ENCODE measurements at regions not wholly inside any gene's neighbourhood (a gene's known extent, or its start where the extent isn't known, plus 50 kb on each side); places are given as distances from the start of the nearest gene placed in this dataset.

DNA sequence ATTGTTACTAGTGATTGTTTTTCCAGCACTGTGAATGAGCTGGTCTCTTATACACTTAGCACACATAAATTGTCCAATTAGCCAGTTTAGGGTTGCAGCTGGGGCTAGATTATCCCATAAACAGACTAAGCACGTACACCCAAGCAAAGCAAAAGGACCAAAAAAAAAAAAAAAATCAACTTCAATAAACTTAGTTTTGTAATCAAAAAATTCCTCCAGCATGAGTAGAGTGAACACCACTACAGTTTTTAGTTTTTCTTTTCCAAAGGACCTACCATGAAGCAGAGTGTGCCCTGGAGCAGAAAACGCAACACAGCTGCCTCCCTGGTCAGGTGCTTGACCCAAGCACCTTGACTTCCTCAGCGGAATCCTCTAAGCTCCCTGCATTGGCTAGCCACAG is 249.4 kb upstream of the SLC14A2 start:
- Histone ChIP-seq H3K4me1 (peaks cover 0 to 9% of the 10 kb centered on the region in 2 donors), H3K27me3 (no peaks in the 10 kb centered on the region), H3K36me3 (no peaks in the 10 kb centered on the region), H3K9me3 (no peaks in the 10 kb centered on the region), H3K4me3 (replicated peaks in 1 of 3) (no peak overlapping the region), H3K27ac (no peak overlapping the region)
- intact Hi-C loops (cut with DNase I), result no loop called here
- WGBS, 2 donors, result 55 to 77% methylated on average over 3 of the region's 3 CpGs
- no peak for DNase-seq
- TF ChIP-seq CTCF (IDR thresholded peaks at IDR 0.05) (no peak), POLR2A (IDR thresholded peaks at IDR 0.05) (no peak)

GRCh38 chr18:45370255-45371010 is 244.8 kb upstream of the SLC14A2 start:
- H3K27ac ChIP-seq, result no peak overlapping the region
- 74 to 75% methylated on average over 14 of the region's 14 CpGs for WGBS, 2 donors
- H3K4me3 ChIP-seq (replicated peaks in 1 of 3), result no peak overlapping the region
- no peaks in the 10 kb centered on the region for H3K36me3 ChIP-seq
- intact Hi-C loops (cut with DNase I), result no loop called here
- no peaks in the 10 kb centered on the region for H3K27me3 ChIP-seq
- H3K9me3 ChIP-seq, result no peaks in the 10 kb centered on the region
- DNase-seq, result no peak
- peaks cover 0 to 9% of the 10 kb centered on the region in 2 donors for H3K4me1 ChIP-seq
- TF ChIP-seq CTCF (IDR thresholded peaks at IDR 0.05) (no peak), POLR2A (IDR thresholded peaks at IDR 0.05) (no peak)

DNA sequence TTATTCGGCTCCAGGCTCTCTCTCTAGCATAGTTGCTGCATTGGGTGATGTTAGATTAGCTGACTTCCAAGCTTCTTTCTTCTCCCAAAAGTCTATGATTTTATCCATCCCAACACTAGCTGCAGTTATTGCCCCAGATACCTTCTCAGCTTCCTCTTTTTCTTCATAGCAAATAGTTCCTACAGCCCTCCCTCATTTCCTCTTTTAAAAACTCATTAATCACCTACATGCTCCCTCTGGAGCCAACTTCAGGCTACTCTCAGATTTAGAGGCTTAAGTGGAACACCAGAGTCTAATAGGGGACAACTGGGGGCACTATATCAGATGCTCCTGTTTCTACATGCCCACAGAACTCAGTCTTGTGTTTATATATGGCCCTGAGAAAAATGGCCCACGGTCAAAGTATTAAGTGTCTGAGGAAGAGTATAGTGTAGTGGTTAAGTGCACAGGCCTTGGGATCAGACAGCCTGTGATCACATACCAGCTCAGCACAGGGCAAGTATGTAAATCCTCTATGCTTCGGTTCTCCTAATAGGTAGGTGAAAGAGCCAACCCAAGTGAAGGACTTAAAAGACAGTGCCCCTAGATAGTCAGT is 241.9 kb upstream of the SLC14A2 start:
- H3K27ac ChIP-seq, result no peak overlapping the region
- intact Hi-C loops (cut with DNase I), result no loop called here
- WGBS, 2 donors, result 79 to 83% methylated on average over 3 of the region's 3 CpGs
- TF ChIP-seq CTCF (IDR thresholded peaks at IDR 0.05) (no peak), POLR2A (IDR thresholded peaks at IDR 0.05) (no peak)
- H3K9me3 ChIP-seq, result no peaks in the 10 kb centered on the region
- no peaks in the 10 kb centered on the region for H3K27me3 ChIP-seq
- H3K4me3 ChIP-seq (replicated peaks in 1 of 3), result no peak overlapping the region
- DNase-seq, result no peak
- H3K36me3 ChIP-seq, result no peaks in the 10 kb centered on the region
- no peaks in the 10 kb centered on the region for H3K4me1 ChIP-seq

- no peak for DNase-seq
- no peaks in the 10 kb centered on the region for H3K27me3 ChIP-seq
- no peaks in the 10 kb centered on the region for H3K36me3 ChIP-seq
- no peak for TF ChIP-seq POLR2A (IDR thresholded peaks at IDR 0.05)
- no peak for TF ChIP-seq CTCF (IDR thresholded peaks at IDR 0.05)
- H3K9me3 ChIP-seq, result no peaks in the 10 kb centered on the region
- intact Hi-C loops (cut with DNase I), result no loop called here
- no peak overlapping the region for H3K4me3 ChIP-seq (replicated peaks in 1 of 3)
- no peak overlapping the region for H3K27ac ChIP-seq
- H3K4me1 ChIP-seq, result no peaks in the 10 kb centered on the region
These were observed 241.0 kb upstream of the SLC14A2 start for GRCh38 chr18:45374236-45374635.

DNA sequence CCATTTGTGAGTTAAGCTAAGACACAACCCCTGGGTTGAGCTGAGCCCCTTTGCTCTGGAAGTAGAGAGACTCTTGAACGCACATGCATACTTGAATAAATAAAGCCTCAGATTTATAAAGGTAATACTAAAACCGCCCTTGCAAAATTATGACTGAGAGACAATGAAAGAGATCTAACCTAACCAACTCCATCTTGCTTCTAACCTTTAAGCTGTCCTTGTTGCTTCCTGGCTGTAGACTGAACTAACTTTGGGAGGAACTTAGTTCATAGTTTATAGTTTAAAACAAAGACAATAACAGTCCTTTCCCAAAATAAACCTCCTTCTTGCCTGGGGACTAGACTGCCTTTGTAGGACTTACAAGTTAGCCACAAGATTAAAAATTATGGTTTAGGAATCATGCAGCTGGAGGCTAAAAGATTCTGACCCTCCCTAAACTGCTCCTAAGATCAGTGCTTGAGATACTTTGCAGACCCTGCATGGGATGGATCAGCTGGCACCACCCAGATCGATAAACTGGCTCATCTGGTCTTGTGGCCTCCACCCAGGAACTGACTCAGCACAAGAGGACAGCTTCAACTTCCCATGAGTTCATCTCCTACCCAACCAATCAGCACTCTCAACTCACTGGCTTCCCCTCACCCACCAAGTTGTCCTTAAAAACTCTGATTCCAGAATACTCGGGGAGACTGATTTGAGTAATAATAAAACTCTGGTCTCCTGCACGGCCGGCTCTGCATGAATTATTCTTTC is 240.2 kb upstream of the SLC14A2 start:
- DNase-seq, result no peak
- Histone ChIP-seq H3K27me3 (no peaks in the 10 kb centered on the region), H3K4me3 (replicated peaks in 1 of 3) (no peak overlapping the region), H3K27ac (no peak overlapping the region), H3K9me3 (no peaks in the 10 kb centered on the region), H3K36me3 (no peaks in the 10 kb centered on the region), H3K4me1 (no peaks in the 10 kb centered on the region)
- no peak for TF ChIP-seq POLR2A (IDR thresholded peaks at IDR 0.05)
- intact Hi-C loops (cut with DNase I), result no loop called here
- 85 to 88% methylated on average over 6 of the region's 6 CpGs for whole genome bisulfite sequencing, 2 donors
